NT2/D1 (cell line): ENCODE measurements at regions not wholly inside any gene's neighbourhood (a gene's known extent, or its start where the extent isn't known, plus 50 kb on each side); places are given as distances from the start of the nearest gene placed in this dataset.

Experiments used
- SUZ12 ChIP-seq: IDR thresholded peaks from 2 replicates; pipeline ENCODE4 v1.6.1; 2011; ENCODE audit not compliant: insufficient read length, insufficient read depth; ENCODE audit errors: extremely low read depth
- ZNF274 ChIP-seq: IDR thresholded peaks from 2 replicates; pipeline ENCODE4 v1.6.1; 2011; ENCODE audit warnings: mild to moderate bottlenecking, low read depth, low read length

DNA sequence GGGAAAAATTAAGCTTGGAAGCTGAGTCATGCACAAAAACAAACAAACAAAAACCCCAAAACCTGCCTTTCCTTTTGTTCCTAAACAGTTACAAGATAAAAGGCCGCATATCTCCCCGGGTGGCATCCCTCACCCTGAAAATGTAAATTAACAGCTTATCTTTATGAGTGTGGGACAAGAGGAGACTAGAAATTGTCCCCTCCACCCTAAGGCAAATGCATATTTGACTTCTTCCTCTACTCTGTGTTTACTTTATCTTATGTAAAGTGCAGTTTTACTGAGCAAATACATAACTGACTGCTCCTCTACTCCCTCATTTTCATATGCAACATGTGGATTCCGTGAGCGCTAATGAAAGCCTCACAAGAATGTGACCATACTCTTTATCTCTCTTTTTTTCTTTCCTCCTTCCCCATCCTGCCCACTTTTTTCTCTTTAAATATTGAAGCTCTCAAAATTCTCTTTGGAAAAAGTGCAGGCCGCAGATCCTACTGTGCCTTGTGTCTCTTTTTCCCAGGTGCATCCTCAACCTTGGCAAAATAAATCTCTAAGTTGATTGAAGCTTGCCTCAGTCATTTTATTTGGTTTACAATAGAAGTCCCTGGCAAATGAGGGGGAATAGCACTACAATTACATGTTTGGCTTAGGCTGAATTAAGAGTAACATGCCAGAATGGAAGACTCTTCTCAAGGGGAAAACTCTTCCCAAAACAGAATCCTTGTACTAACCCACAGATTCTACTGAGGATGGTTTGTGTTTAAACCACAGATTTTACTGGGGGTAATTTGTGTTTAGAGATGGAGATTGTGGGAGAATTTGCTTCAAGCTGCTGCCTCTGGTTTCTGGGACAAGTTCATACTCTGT, 72.7 kb upstream of the WDR72 start:
- no peak for TF ChIP-seq ZNF274
- no peak for TF ChIP-seq SUZ12
